ENCODE measurements at regions not wholly inside any gene's neighbourhood (a gene's known extent, or its start where the extent isn't known, plus 50 kb on each side); places are given as distances from the start of the nearest gene placed in this dataset.

GRCh38 chr1:67619080-67619479 is 65.9 kb upstream of the GADD45A start:
- no peak for DNase-seq

GRCh38 chr1:67623906-67624305 is 61.1 kb upstream of the GADD45A start:
- no peak for DNase-seq

GRCh38 chr1:67624680-67625079 is 60.3 kb upstream of the GADD45A start:
- no peak for DNase-seq

GRCh38 chr1:67626090-67626860 is 58.7 kb upstream of the GADD45A start:
- DNase-seq = no peak

- no peak for DNase-seq
These were observed 58.2 kb upstream of the GADD45A start for GRCh38 chr1:67626861-67627235.

GRCh38 chr1:67627336-67627735 is 57.7 kb upstream of the GADD45A start:
- no peak for DNase-seq

- DNase-seq = no peak
These were observed 57.1 kb upstream of the GADD45A start for GRCh38 chr1:67627906-67628305.

GRCh38 chr1:67629370-67630075 is 55.5 kb upstream of the GADD45A start:
- peak; percentile 34 for DNase-seq

- DNase-seq = no peak
These were observed 54.5 kb upstream of the GADD45A start for GRCh38 chr1:67630438-67631045.

GRCh38 chr1:67632356-67632755 is 52.6 kb upstream of the GADD45A start:
- DNase-seq = no peak

GRCh38 chr1:67632811-67633655 is 52.0 kb upstream of the GADD45A start:
- DNase-seq = no peak

GRCh38 chr1:67634396-67634935 is 50.5 kb upstream of the GADD45A start:
- DNase-seq = no peak

- no peak for DNase-seq
These were observed 49.8 kb upstream of the GADD45A start for GRCh38 chr1:67635055-67635809.

Data from NCI-H446 treated with DMSO at 0.1 percent for 48 hours (cell line).